DMS 273 (cell line): ENCODE measurements at regions not wholly inside any gene's neighbourhood (a gene's known extent, or its start where the extent isn't known, plus 50 kb on each side); places are given as distances from the start of the nearest gene placed in this dataset.

Experiments
- DNase-seq: peaks from one replicate; lab custom pipeline; 2025; ENCODE audit not compliant: unreplicated experiment; lab: John Stamatoyannopoulos, UW

- DNase-seq, result peak; percentile 66
Observed at GRCh38 chr9:103397868-103398600, 402.9 kb downstream of the CYLC2 start.

GRCh38 chr9:103399535-103399934 lies 404.4 kb downstream of the CYLC2 start:
- no peak for DNase-seq

GRCh38 chr9:103407260-103407659 lies 412.1 kb downstream of the CYLC2 start:
- DNase-seq, result no peak

DNA sequence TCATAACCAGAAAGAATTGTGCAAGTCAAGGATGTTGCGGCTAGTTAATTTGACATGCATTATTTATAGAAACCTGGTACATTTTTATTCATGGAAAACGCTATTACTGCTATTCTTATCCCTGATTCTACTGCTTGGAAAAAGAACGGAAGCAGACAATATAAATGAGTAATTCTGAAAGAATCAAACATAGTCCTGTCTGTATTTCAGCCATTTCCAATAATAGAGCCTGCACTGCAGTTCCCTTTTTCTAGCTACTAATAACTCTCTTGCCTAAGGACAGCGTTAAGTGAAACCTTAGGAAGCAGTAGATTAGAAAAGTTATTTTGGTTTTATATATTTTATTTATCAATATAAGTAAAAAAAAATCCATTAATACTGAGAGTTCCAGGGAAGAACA lies 414.9 kb downstream of the CYLC2 start:
- no peak for DNase-seq

DNA sequence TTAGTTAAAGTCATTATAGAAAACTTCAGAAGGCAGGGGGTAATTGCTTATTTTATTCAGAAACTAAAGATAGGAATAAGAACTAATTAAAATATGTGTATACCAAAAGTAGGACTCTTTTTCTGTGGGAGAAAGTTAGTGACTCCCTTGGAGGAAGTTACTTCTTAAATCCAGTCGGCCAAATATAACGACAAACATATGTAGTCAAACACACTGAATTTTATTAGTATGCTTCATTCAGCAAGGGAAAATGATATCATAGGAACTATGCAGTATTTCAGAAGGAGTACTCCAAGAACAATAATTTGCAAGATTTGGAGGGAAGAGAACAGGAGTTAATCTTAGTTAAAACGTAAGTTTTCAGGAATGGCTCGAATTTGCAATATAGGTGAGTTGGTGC lies 432.6 kb downstream of the CYLC2 start:
- DNase-seq, result no peak

DNA sequence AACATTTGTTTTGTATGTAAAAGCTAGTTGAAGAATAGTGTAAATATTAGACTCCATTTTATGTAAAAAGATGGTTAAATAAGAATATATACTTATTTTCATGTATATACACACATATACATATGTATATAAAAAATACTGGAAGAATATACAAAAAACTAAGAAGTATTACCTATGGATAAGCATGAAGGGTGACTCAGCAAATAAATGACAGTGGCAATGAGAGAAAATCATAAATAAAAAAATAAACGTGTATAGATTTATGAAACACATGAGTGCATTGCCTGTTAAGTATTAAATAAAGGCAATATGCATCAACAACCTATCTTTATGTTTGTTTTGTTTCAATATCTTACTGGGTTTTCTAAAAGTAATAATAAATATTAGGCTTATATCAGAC lies 435.3 kb downstream of the CYLC2 start:
- DNase-seq, result no peak

DNA sequence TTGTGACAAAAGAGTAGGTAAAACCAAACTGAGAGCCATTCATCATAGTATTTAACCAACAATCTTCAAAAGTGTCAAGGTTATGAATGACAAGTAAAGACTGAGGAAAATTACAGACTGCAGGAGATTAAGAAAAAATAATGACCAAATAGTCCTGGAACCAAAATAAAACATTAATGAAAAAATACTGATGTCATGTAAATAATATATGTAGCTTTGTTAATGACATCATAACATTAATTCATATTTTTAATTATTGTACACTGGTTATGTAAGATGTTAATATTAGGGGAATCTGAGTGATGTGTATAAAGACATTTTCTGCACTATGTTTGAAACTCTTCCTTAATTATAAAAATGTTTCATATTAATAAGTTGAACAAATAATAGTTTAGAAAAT lies 436.7 kb downstream of the CYLC2 start:
- DNase-seq, result no peak

DNA sequence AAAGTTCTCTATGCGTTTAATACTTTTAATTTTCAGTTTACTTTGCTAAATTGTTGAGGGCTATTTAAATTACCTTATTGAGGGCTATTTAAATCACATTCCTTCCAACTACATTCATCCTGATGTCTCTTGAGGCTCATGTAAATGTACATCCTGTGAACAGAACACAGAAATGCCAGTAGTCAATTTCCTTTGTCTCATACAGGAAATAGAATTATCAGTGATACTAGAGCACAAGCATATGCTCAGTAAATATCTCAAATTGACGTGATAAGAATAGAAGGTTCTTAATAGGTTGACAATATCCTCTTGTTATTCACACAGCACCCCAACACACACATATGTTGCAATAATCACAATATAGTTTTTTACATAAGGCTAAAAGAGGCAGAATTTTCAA lies 449.0 kb downstream of the CYLC2 start:
- DNase-seq, result no peak

DNA sequence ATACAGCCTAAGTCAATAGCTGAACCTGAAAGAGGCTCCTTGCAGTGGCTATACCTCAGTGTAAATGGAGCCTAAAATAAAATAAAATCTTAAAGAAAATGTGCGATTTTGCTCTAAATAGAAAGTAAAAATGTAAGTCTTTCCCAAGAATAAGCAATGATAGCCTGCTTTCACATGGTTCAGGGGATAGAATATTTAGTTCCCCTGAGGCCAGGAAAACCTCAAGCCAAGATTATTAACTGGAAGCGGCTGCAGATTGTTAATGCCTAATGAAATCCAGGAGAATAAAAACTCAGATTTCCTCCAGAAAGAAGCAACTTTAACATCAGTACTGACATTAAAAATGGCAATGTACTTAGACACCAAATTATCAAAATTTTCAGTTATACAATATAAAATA lies 463.7 kb downstream of the CYLC2 start:
- no peak for DNase-seq

DNA sequence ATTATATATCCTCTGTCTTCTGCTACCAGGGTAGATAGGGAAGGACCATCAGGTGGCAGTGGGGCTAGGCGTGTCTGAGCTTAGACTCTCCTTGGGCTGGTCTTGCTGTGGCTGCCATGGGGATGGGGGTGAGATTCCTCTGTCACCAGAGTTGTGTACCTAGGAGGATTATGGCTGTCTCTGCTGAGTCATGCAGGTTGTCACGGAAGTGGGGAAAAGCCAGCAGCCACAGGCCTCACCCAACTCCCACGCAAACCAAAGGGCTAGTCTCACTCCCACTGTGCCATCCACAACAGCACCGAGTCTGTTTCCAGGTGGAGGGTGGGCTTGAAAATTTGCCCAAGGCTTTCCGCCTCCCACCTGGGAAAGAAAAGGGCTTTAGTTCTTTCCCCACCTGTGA lies 476.1 kb downstream of the CYLC2 start:
- no peak for DNase-seq

GRCh38 chr9:103474156-103474555 lies 479.0 kb downstream of the CYLC2 start:
- DNase-seq, result no peak

DNA sequence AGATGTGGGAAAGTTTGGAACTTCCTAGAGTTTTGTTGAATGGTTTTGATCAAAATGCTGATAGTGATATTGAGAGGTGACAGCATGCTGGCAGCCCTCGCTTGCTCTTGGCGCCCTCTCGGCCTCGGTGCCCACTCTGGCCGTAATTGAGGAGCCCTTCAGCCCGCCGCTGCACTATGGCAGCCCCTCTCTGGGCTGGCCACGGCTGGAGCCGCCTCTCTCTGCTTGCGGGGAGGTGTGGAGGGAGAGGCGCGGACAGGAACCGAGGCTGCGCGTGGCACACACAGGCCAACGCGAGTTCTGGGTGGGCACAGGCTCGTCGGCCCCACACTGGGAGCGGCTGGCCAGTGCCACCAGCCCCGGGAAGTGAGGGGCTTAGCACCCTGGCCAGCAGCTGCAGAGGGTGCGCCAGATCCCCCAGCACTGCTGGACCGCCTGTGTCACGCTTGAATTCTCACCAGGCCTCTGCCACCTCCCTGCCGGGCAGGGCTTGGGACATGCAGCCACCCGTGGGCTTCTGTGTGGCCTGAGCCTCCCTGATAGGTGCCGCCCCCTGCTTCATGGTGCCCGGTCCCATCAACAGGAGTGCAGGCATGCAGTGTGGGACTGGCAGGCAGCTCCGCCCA lies 488.5 kb downstream of the CYLC2 start:
- DNase-seq, result no peak

DNA sequence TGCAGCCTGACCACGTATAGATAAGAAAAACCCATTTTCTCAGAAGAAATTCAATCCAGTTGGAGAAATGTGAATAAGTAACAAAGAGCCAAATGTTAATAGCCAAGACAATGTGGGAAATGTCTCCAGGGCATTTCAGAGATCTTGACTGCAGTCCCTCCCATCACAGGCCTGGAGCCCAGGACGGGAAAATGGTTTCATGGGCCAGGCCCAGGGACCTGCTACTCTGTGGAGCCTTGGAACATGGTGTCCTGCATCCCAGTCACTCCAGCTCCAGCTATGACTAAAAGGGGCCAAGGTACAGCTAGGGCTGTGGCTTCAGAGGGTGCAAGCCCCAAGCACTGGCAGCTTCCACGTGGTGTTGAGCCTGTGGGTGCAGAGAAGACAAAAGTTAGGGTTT lies 490.0 kb downstream of the CYLC2 start:
- no peak for DNase-seq

GRCh38 chr9:103514767-103515166 lies 519.6 kb downstream of the CYLC2 start:
- no peak for DNase-seq

- no peak for DNase-seq
Observed at GRCh38 chr9:103522409-103522808, 527.3 kb downstream of the CYLC2 start.

DNA sequence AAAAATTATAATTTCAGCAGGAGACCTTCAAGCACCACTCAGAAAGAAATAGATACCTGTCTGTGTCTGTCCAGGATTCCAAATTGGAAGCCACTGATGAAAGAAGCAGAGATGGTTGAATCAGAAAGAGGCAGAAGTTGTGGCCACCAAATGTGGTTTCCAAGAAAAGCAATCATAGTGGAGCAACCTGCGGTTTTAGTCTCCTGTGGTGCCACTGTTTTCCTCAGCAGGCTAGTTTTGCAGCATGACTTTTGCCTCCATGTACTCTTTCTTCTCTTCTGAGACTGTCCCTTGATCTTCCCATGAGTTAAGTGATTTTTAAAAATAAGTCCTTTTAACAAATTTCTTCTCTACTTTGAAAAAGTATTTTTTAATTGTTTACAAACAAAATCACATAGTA lies 535.8 kb downstream of the CYLC2 start:
- DNase-seq, result peak; percentile 5

DNA sequence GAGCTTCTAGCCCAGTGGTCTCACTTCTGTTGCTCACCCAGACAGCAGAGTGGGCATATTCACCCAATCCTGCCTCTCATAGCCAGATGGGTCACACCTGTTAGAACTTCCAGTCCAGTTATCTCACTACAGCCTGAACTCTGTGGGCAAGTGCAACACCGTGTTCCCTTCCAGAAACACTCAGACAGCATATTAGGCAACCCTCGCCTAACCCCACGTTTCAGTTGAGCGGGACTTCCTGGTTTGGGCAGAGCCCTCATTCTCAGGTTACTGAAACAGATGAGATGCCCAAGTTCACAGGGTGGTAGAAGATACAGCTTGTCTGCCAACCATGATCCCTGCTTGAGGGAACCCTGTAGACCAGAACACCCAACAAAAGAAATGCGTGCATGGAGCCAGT lies 538.2 kb downstream of the CYLC2 start:
- DNase-seq, result no peak

GRCh38 chr9:103537426-103537825 lies 542.3 kb downstream of the CYLC2 start:
- DNase-seq, result no peak

GRCh38 chr9:103545260-103545659 lies 548.8 kb upstream of the SMC2 start:
- DNase-seq, result no peak

DNA sequence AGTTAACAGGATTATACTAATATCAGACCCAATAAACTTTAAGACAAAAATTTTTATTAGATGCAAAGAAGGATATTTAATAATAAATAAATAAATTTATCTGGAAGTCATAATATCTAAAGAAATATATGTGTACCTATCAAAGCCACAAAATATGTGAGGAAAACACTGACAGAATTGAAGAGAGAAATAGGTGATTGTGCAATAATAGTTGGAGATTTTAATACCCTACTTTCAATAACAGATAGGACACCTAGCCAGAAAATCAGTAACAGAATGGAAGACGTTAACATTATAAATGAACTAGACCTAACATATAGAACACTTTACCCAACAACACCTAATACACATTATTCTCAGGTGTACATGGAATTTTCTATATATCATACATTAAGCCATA lies 541.4 kb upstream of the SMC2 start:
- DNase-seq, result no peak

GRCh38 chr9:103574056-103574455 lies 520.1 kb upstream of the SMC2 start:
- DNase-seq, result no peak

DNA sequence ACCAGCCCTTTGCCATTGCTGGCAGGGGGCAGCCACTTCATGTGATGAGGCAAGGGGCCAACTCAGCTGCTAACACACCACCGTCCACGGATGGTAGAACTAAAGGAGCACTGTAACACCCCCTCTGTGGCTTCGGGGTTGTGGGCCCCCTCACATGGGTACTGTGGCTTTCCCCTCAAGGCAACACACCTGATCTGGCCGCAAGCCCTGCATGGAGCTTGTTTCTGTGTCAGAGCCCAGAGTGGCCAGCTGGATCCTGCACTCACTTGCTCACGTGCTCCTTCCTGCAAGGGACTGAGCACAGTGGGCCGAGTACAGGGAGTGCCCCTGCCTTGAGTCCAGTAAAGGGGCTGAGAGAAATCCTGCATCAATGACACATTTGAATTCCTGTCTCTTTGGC lies 507.4 kb upstream of the SMC2 start:
- no peak for DNase-seq

- DNase-seq, result no peak
Observed at GRCh38 chr9:103601287-103601686, 492.8 kb upstream of the SMC2 start.
